T-helper 17 cell (primary cell): ENCODE measurements at regions not wholly inside any gene's neighbourhood (a gene's known extent, or its start where the extent isn't known, plus 50 kb on each side); places are given as distances from the start of the nearest gene placed in this dataset.

Experiments
- ATAC-seq: fragments of 150-1000 bp; cut with Tn5 transposase; 2 replicates; pipeline ENCODE4 v1.10.0; 2021; ENCODE audit warnings: mild to moderate bottlenecking, moderate library complexity
- DNase-seq, 3 donors: peaks; one replicate each; pipeline versions ENCODE4 v3.0.0 to v3.0.0-alpha.2; 2020 to 2021
- H3K9me3 ChIP-seq: one replicate; pipeline ENCODE4 v1.7.0; 2013; ENCODE audit warnings: low read length, mild to moderate bottlenecking; ENCODE audit not compliant: control insufficient read depth, poor library complexity, severe bottlenecking
- H3K27ac Mint-ChIP-seq: one replicate; pipeline ENCODE4 v1.8.0; 2022; ENCODE audit warnings: mild to moderate bottlenecking, moderate library complexity, mixed read lengths
- H3K27me3 Mint-ChIP-seq: one replicate; pipeline ENCODE4 v1.8.0; 2022; ENCODE audit warnings: mixed read lengths
- H3K36me3 Mint-ChIP-seq: one replicate; pipeline ENCODE4 v1.8.0; 2022; ENCODE audit warnings: low read depth, mixed read lengths
- H3K4me1 Mint-ChIP-seq: one replicate; pipeline ENCODE4 v1.8.0; 2022; ENCODE audit warnings: mild to moderate bottlenecking, mixed read lengths
- H3K4me3 Mint-ChIP-seq: one replicate; pipeline ENCODE4 v1.8.0; 2022; ENCODE audit warnings: mild to moderate bottlenecking, moderate library complexity, mixed read lengths

DNA sequence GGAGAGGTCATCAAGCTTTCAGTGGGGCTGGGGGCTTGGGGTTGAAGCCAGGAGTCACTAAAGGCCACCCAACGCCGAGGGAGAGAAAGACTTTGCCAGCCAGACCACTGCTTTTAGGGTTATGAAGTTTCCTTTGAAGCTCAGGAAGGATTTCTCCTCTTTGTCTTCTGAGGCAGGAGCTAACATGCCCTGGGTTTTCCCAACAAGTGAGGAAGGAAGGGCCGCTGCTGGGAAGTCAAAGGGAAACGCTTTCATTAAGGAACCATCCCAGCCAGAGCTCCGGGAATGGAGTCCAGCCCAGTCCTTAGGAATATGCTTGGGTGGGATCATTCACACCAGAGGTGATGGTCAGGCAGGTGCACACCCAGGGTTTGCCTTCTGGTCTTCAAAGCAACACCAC is 436.9 kb downstream of the PRDM2 start:
- ATAC-seq = no peak
- peaks cover 15% of the 10 kb centered on the region for H3K27me3 Mint-ChIP-seq
- H3K27ac Mint-ChIP-seq = no peak overlapping the region
- no peaks in the 10 kb centered on the region for H3K36me3 Mint-ChIP-seq
- H3K4me3 Mint-ChIP-seq = no peak overlapping the region
- no peaks in the 10 kb centered on the region for H3K4me1 Mint-ChIP-seq
- no peak for DNase-seq
- no peaks in the 10 kb centered on the region for H3K9me3 ChIP-seq

DNA sequence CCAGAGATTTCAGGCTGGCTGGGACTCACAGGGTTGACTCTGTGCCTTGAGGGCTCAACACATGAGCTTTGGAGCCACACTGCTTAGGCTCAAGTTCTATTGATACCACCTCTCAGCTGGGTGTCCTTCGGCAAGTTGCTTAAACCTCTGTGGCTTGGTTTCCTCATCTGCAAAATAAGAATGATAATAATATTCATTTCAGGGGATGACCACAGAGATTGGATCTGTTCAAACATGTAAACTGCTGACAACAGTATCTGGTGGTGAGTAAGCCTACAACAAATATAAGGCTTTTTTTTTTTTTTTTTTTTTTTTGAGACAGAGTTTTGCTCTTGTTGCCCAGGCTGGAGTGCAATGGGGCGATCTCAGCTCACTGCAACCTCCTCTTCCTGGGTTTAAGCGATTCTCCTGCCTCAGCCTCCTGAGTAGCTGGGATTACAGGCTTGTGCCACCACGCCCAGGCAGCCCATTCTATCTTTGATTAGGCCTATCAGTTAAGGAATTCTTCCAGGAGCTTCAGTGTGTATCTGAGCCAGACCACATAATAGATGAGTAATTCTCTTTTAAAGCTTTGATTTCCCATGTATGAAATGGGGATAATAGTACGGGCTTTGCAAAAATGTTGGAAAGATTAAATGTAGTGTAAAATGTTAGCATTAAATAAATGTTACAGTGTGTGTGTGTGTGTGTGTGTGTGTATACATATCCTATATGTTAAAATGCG is 437.6 kb downstream of the PRDM2 start:
- H3K4me3 Mint-ChIP-seq = no peak overlapping the region
- ATAC-seq (no peak), DNase-seq (no peak)
- no peaks in the 10 kb centered on the region for H3K4me1 Mint-ChIP-seq
- no peaks in the 10 kb centered on the region for H3K9me3 ChIP-seq
- H3K27ac Mint-ChIP-seq = no peak overlapping the region
- H3K36me3 Mint-ChIP-seq = no peaks in the 10 kb centered on the region
- peaks cover 12% of the 10 kb centered on the region for H3K27me3 Mint-ChIP-seq

DNA sequence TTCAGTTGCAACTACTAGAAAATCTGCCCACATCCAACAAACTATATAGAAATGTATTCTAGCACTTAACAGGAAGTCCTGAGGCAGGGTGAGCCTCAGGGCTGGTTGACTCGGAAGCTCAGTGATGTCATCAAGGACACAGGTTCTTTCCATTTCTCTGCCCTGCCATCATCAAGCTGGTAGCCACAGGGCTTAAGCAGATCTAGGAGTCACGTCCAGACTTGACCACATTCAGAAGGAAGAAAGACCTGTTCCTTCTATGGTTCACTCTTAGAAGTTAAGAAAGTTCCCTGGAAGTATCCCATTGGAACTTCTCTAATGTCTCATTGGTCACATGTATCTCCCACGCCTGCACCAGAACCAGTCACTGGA is 438.1 kb downstream of the PRDM2 start:
- H3K27me3 Mint-ChIP-seq = peaks cover 9% of the 10 kb centered on the region
- H3K4me1 Mint-ChIP-seq = no peaks in the 10 kb centered on the region
- DNase-seq (no peak), ATAC-seq (no peak)
- H3K4me3 Mint-ChIP-seq = no peak overlapping the region
- no peaks in the 10 kb centered on the region for H3K36me3 Mint-ChIP-seq
- H3K27ac Mint-ChIP-seq = no peak overlapping the region
- no peaks in the 10 kb centered on the region for H3K9me3 ChIP-seq

DNA sequence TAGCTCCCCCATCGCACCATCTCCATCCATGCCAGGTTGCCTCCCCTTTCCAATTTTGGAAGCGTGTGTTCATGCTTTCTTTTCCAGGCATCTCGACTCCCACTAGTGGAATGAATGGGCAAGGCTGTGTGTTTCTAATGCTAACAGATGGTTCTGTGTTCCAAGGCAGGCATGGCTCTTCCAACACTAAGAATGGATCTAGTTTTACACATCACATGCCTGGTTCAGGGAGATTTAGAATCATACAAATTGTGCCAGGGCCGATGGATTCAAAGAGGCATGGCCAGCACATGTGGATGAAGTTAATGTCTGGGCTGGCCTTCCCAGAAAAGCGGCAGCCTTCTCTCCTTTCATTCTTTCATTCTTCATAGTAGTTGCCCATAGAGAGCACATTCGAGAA is 438.7 kb downstream of the PRDM2 start:
- DNase-seq (no peak), ATAC-seq (no peak)
- no peak overlapping the region for H3K27ac Mint-ChIP-seq
- H3K4me3 Mint-ChIP-seq = no peak overlapping the region
- H3K27me3 Mint-ChIP-seq = peaks cover 12% of the 10 kb centered on the region
- H3K9me3 ChIP-seq = no peaks in the 10 kb centered on the region
- no peaks in the 10 kb centered on the region for H3K4me1 Mint-ChIP-seq
- H3K36me3 Mint-ChIP-seq = no peaks in the 10 kb centered on the region

DNA sequence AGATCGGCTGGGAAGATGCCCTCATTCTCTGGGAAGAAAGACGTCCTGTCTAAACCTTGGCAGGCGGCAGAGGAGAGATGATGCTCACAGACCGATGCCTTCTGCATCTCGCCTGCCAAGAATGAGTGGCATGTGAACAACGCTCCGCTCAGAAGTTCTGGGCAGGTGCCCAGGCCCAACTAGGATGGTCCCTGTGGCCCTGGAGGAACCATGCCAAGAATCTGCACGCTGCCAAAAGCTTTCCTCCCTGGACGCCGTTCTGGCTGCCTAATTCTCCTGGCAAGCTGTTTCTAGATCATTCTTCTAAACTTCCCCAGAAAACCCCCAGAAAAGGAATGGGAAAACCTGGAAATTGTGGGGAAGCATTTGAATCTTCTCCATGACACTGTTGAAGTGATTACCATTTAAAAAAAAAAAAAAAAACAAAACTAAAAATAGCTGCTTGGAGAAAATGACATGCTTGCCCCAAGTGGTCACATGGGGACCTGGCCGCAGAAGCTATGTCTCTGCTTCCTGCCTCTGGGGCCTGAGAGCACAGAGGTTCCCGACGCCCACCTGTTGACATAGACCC is 440.9 kb downstream of the PRDM2 start:
- Mint-ChIP-seq H3K4me3 (no peak overlapping the region), H3K4me1 (no peaks in the 10 kb centered on the region), H3K27me3 (peaks cover 14% of the 10 kb centered on the region), H3K36me3 (no peaks in the 10 kb centered on the region), H3K27ac (no peak overlapping the region)
- ATAC-seq = no peak
- H3K9me3 ChIP-seq = no peaks in the 10 kb centered on the region
- no peak for DNase-seq

DNA sequence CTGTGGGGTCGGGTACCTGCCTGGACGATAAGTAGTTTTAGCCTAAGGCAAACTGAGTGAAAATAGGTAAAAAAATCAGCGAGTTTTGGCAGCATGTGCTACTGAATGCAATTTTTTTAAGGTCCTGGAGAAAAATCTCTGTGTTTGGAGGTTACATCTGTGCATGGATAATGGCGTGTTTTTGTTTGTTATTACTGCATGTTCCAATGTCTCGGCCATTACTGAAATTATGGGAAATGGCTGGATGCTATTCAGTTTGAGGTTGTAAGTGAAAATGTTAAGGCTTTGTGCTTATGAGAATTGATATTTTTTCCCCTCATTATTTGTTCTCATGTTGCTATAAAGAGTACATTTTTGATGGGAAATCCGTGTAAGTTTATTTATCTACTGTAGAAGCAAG is 441.7 kb downstream of the PRDM2 start:
- H3K4me1 Mint-ChIP-seq = no peaks in the 10 kb centered on the region
- H3K36me3 Mint-ChIP-seq = no peaks in the 10 kb centered on the region
- H3K4me3 Mint-ChIP-seq = no peak overlapping the region
- no peak for DNase-seq
- no peaks in the 10 kb centered on the region for H3K9me3 ChIP-seq
- no peak for ATAC-seq
- no peak overlapping the region for H3K27ac Mint-ChIP-seq
- peaks cover 14% of the 10 kb centered on the region for H3K27me3 Mint-ChIP-seq

DNA sequence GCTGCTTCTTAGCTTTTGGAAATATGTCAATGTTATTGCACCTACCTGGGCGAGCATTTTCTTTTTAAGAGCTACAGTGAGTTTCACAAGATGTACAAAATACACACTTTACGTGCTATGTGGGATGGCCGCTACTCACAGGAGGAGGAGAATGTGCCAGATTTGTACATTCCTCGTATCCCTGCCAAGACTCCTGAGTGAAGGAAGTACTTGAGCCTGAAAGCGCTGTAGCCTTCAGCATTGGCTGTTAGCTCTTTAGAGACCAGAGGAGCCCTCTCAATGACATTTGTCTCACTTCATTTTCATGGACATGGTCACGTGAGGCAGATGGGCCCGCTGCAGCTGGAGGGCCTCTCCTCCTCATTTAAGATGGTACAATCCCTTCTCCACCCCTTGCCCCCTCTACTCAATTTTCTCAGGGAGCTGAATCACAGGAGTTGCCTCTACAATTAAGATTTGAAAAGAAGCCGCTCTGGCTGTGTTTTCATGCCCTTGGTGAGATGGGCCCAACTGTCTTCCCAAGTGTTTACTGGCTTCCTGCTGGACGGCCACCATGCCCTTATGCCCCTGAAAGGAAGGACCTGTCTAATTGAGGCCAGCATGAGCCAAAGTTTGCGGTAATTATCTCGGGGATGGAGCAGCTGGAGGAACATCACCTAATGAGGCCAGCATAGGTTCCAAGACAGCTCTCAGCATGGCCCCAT is 442.6 kb downstream of the PRDM2 start:
- no peaks in the 10 kb centered on the region for H3K4me1 Mint-ChIP-seq
- ATAC-seq (no peak), DNase-seq (no peak)
- H3K4me3 Mint-ChIP-seq = no peak overlapping the region
- no peak overlapping the region for H3K27ac Mint-ChIP-seq
- H3K9me3 ChIP-seq = no peaks in the 10 kb centered on the region
- no peaks in the 10 kb centered on the region for H3K36me3 Mint-ChIP-seq
- H3K27me3 Mint-ChIP-seq = peaks cover 14% of the 10 kb centered on the region

DNA sequence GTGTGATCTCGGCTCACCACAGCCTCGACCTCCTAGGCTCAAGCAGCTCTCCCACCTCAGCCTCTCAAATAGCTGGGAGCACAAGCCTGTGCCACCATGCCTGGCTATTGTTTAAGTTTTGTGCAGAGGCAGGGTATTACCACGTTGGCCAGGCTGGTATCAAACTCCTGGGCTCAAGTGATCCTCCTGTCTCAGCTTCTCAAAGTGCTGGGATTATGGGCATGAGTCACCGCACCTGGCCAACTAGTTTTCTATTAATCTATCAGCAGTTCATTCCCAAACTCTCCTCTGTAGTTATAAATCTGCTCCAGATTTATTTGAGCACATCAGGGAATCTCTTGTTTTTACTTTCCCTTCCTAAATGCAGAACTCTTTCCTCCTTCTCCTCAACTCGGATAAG is 443.8 kb downstream of the PRDM2 start:
- ATAC-seq (no peak), DNase-seq (no peak)
- Mint-ChIP-seq H3K27ac (no peak overlapping the region), H3K27me3 (peaks cover 14% of the 10 kb centered on the region), H3K4me1 (no peaks in the 10 kb centered on the region), H3K4me3 (no peak overlapping the region), H3K36me3 (no peaks in the 10 kb centered on the region)
- no peaks in the 10 kb centered on the region for H3K9me3 ChIP-seq

DNA sequence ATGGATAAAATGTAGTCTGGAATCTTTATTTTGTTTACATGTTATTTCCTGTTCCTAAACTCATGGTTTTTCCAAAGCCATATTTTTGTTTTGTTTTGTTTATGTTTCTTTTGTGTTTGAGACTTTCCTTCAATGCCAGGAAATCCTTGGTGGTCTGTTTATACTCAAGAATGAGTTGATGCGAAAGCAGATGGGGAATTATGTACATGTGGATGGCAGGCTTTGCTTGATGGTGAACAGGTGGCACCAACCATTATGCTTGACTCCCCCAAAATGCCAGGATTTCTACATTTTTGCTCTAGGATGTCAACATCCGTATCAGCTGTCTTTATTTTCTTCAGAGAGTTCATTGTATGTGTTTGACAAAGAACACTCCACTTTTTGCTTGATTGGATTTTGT is 448.5 kb downstream of the PRDM2 start:
- ATAC-seq (no peak), DNase-seq (no peak)
- Mint-ChIP-seq H3K36me3 (no peaks in the 10 kb centered on the region), H3K27me3 (peaks cover 13% of the 10 kb centered on the region), H3K4me1 (no peaks in the 10 kb centered on the region), H3K4me3 (no peak overlapping the region), H3K27ac (no peak overlapping the region)
- no peaks in the 10 kb centered on the region for H3K9me3 ChIP-seq

DNA sequence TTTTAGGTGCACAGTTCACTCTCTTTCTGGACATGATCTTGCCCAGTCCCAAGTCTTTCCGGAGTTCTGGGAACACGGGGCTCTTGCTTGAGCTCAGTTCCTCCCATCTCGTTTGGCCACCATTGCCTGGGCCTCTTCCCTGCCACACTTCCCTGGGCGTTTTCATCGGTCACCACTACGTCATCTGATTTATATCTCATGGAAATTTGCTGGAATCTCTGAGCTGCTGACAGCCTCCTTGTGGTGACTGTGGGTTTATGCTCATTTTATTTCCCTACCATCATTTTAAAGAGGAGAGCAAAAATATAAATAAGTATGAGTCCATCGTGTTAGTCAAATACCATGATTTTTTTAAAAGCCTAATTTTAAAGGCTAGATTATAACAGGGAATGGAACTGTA is 449.1 kb upstream of the KAZN start:
- H3K9me3 ChIP-seq = no peaks in the 10 kb centered on the region
- H3K36me3 Mint-ChIP-seq = no peaks in the 10 kb centered on the region
- no peak overlapping the region for H3K4me3 Mint-ChIP-seq
- ATAC-seq (no peak), DNase-seq (no peak)
- H3K4me1 Mint-ChIP-seq = no peaks in the 10 kb centered on the region
- peaks cover 9% of the 10 kb centered on the region for H3K27me3 Mint-ChIP-seq
- H3K27ac Mint-ChIP-seq = no peak overlapping the region

DNA sequence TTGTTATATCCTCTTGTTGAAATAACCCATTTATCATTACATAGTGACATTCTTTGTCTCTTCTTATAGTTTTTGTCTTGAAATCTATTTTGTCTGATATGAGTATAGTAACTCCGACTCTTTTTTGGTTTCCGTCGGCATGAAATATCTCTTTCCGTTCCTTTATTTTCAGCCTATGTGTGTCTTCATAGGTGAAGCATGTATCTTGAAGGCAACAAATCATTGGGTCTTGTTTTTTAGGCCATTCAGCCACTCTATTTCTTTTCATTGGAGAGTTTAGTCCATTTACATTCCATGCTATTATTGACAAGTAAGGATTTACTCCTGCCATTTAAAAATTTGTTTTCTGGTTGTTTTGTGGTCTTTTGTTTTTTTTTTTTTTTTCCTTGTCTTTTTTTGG is 441.9 kb upstream of the KAZN start:
- H3K4me3 Mint-ChIP-seq = no peak overlapping the region
- no peaks in the 10 kb centered on the region for H3K9me3 ChIP-seq
- no peak for DNase-seq
- H3K4me1 Mint-ChIP-seq = no peaks in the 10 kb centered on the region
- H3K36me3 Mint-ChIP-seq = no peaks in the 10 kb centered on the region
- no peak for ATAC-seq
- H3K27ac Mint-ChIP-seq = no peak overlapping the region
- H3K27me3 Mint-ChIP-seq = peaks cover 1% of the 10 kb centered on the region

DNA sequence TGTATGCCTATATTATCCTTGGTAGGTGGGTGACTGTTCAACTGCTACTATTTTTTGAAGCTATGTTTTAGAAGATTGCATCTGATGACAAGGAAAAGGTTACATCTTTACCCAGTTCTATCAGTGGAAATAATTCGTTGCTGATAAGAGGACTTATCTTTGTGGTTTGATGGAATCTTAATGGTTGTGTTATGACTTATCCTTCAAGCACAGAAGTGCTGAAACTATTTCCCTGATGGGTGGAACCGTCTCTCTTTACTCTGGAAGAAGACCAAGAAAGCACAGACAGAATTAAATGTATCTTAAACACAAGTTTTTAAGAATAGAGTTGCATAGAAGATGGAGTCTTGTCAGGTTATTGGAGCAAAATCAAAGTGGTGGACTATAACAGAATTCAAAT is 437.7 kb upstream of the KAZN start:
- no peak overlapping the region for H3K4me3 Mint-ChIP-seq
- no peaks in the 10 kb centered on the region for H3K9me3 ChIP-seq
- H3K4me1 Mint-ChIP-seq = no peaks in the 10 kb centered on the region
- H3K27me3 Mint-ChIP-seq = peaks cover 6% of the 10 kb centered on the region
- DNase-seq = no peak
- H3K27ac Mint-ChIP-seq = no peak overlapping the region
- no peak for ATAC-seq
- H3K36me3 Mint-ChIP-seq = no peaks in the 10 kb centered on the region

DNA sequence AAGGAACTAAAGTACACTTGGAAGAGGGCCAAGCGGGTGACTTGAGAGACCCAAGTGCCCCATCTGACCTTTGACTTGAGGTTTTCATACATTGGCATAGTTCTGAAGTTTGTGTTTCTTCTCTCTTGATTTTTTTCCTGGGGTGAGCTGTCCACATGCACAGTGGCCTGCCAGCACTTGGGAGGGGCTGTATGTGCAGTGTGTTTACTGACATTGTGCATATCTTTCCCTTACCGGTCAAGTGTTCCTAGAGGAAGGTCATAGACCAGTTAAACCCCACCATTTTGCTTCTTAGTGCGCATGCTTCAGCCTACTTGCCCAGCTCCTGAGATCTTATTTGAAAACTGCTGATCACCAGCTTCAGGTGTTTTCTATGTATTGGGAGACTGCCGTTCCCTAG is 435.2 kb upstream of the KAZN start:
- no peaks in the 10 kb centered on the region for H3K9me3 ChIP-seq
- Mint-ChIP-seq H3K27ac (no peak overlapping the region), H3K4me3 (no peak overlapping the region), H3K4me1 (no peaks in the 10 kb centered on the region), H3K36me3 (no peaks in the 10 kb centered on the region), H3K27me3 (peaks cover 6% of the 10 kb centered on the region)
- DNase-seq (no peak), ATAC-seq (no peak)

DNA sequence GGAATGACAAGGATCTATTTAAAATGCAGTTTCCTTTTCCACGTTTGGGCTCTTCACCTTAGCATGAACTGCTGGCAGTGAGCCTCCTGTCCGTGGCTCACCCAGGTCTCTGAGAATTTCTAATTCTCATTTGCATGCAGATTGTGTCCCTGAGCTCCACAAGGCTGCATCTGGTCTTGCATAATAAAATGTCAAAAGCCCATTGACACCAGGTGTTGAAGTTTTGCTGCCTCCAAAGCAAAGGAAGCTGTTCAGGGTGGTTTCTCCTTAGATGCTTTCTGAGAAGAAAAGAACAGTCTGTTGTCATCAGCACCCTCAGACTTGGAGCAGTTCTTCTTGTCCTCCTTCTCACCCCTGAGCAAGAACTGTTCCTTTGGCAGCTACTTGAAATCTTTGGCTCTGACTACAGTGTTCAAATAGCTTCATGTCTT is 433.1 kb upstream of the KAZN start:
- DNase-seq (no peak), ATAC-seq (no peak)
- H3K27me3 Mint-ChIP-seq = peaks cover 10% of the 10 kb centered on the region
- no peaks in the 10 kb centered on the region for H3K36me3 Mint-ChIP-seq
- H3K27ac Mint-ChIP-seq = no peak overlapping the region
- no peaks in the 10 kb centered on the region for H3K9me3 ChIP-seq
- no peaks in the 10 kb centered on the region for H3K4me1 Mint-ChIP-seq
- no peak overlapping the region for H3K4me3 Mint-ChIP-seq
